Liver (tissue), 8 donors: ENCODE measurements at regions not wholly inside any gene's neighbourhood (a gene's known extent, or its start where the extent isn't known, plus 50 kb on each side); places are given as distances from the start of the nearest gene placed in this dataset.

Experiments used
- DNase-seq: peaks from one replicate; pipeline ENCODE4 v3.0.0-alpha.2; 2017; ENCODE audit warnings: low spot score
- H3K27ac ChIP-seq, 2 donors: one replicate each; pipeline ENCODE4 v1.7.0; 2013; ENCODE audit warnings: inconsistent platforms in 2 of 2, low read length in 2 of 2, control low read depth in 1 of 2, low read depth in 1 of 2, mild to moderate bottlenecking in 1 of 2
- H3K27me3 ChIP-seq, 4 donors: one replicate each; pipeline versions ENCODE4 v1.6.1 to v1.7.0; 2013; ENCODE audit warnings: low read length in 3 of 4, inconsistent platforms in 1 of 4, mild to moderate bottlenecking in 1 of 4, moderate library complexity in 1 of 4; ENCODE audit not compliant: control insufficient read depth in 4 of 4, insufficient read depth in 4 of 4
- H3K36me3 ChIP-seq, 4 donors: one replicate each; pipeline versions ENCODE4 v1.6.1 to v1.7.0; 2013; ENCODE audit warnings: low read length in 3 of 4, mild to moderate bottlenecking in 3 of 4, low read depth in 1 of 4, moderate library complexity in 1 of 4; ENCODE audit not compliant: control insufficient read depth in 4 of 4, insufficient read depth in 3 of 4
- H3K4me1 ChIP-seq, 4 donors: one replicate each; pipeline versions ENCODE4 v1.6.1 to v1.7.0; 2013; ENCODE audit warnings: low read length in 3 of 4, mild to moderate bottlenecking in 3 of 4, moderate library complexity in 1 of 4; ENCODE audit not compliant: control insufficient read depth in 4 of 4, insufficient read depth in 4 of 4
- H3K4me3 ChIP-seq, 3 donors: one replicate each; pipeline versions ENCODE4 v1.6.1 to v1.7.0; 2013; ENCODE audit warnings: low read length in 3 of 3, control low read depth in 1 of 3, low read depth in 1 of 3, mild to moderate bottlenecking in 1 of 3
- H3K9ac ChIP-seq, 2 donors: one replicate each; pipeline ENCODE4 v1.7.0; 2013; ENCODE audit warnings: low read length in 2 of 2, mild to moderate bottlenecking in 2 of 2, moderate library complexity in 2 of 2, control low read depth in 1 of 2, low read depth in 1 of 2
- H3K9me3 ChIP-seq, 4 donors: one replicate each; pipeline versions ENCODE4 v1.6.1 to v1.7.0; 2013; ENCODE audit warnings: low read length in 3 of 4; ENCODE audit not compliant: control insufficient read depth in 4 of 4
- ATF3 ChIP-seq: IDR thresholded peaks from 2 replicates; pipeline ENCODE4 v1.6.1; 2016; ENCODE audit warnings: antibody characterized with exemption
- CTCF ChIP-seq: fragments of 150-350 bp; IDR thresholded peaks from 2 replicates; pipeline ENCODE4 v1.5.1; 2017; ENCODE audit warnings: improper control_type of control experiment, low read depth, low read length; ENCODE audit not compliant: missing input control
- EGR1 ChIP-seq, 2 donors: IDR thresholded peaks; 2 replicates each; pipeline ENCODE4 v1.6.1; 2016 to 2018; ENCODE audit warnings: antibody characterized with exemption in 2 of 2, low read depth in 2 of 2
- FOXA1 ChIP-seq: IDR thresholded peaks from 2 replicates; pipeline ENCODE4 v1.6.1; 2016; ENCODE audit warnings: antibody characterized with exemption
- FOXA2 ChIP-seq: IDR thresholded peaks from 2 replicates; pipeline ENCODE4 v1.6.1; 2016; ENCODE audit warnings: antibody characterized with exemption
- GABPA ChIP-seq, 2 donors: IDR thresholded peaks in 1 of 2; conservative IDR thresholded peaks in 1 of 2; 2 replicates each; pipeline ENCODE4 v1.6.1; 2016; ENCODE audit warnings: antibody characterized with exemption in 2 of 2, mild to moderate bottlenecking in 1 of 2, moderate library complexity in 1 of 2
- HNF4A ChIP-seq, 2 donors: conservative IDR thresholded peaks; 2 replicates each; pipeline ENCODE4 v1.6.1; 2016; ENCODE audit warnings: antibody characterized with exemption in 2 of 2, mild to moderate bottlenecking in 2 of 2
- HNF4G ChIP-seq: IDR thresholded peaks from 2 replicates; pipeline ENCODE4 v1.6.1; 2016; ENCODE audit warnings: antibody characterized with exemption
- JUND ChIP-seq, 2 donors: IDR thresholded peaks; 2 replicates each; pipeline ENCODE4 v1.6.1; 2016; ENCODE audit warnings: antibody characterized with exemption in 2 of 2
- MAX ChIP-seq: IDR thresholded peaks from 2 replicates; pipeline ENCODE4 v1.6.1; 2016; ENCODE audit warnings: antibody characterized with exemption
- NR2F2 ChIP-seq: IDR thresholded peaks from 2 replicates; pipeline ENCODE4 v1.6.1; 2016; ENCODE audit warnings: antibody characterized with exemption
- RAD21 ChIP-seq, 2 donors: IDR thresholded peaks; 2 replicates each; pipeline ENCODE4 v1.6.1; 2016; ENCODE audit warnings: antibody characterized with exemption in 2 of 2, mild to moderate bottlenecking in 2 of 2
- REST ChIP-seq: IDR thresholded peaks from 2 replicates; pipeline ENCODE4 v1.6.1; 2016; ENCODE audit warnings: antibody characterized with exemption, mild to moderate bottlenecking
- RXRA ChIP-seq, 2 donors: IDR thresholded peaks; 2 replicates each; pipeline ENCODE4 v1.6.1; 2017 to 2018; ENCODE audit warnings: antibody characterized with exemption in 2 of 2, mild to moderate bottlenecking in 1 of 2
- SP1 ChIP-seq: IDR thresholded peaks from 2 replicates; pipeline ENCODE4 v1.6.1; 2018; ENCODE audit warnings: antibody characterized with exemption, mild to moderate bottlenecking
- TAF1 ChIP-seq: conservative IDR thresholded peaks from 2 replicates; pipeline ENCODE4 v1.6.1; 2016; ENCODE audit warnings: antibody characterized with exemption, mild to moderate bottlenecking
- YY1 ChIP-seq: IDR thresholded peaks from 2 replicates; pipeline ENCODE4 v1.6.1; 2016; ENCODE audit warnings: antibody characterized with exemption, mild to moderate bottlenecking
- ZBTB33 ChIP-seq: IDR thresholded peaks from 2 replicates; pipeline ENCODE4 v1.6.1; 2016; ENCODE audit warnings: antibody characterized with exemption
- WGBS: extraction: QIAGEN DNeasy Blood & Tissue Kit; methylation state at CpG from one replicate; pipeline ENCODE4 v1.1.7; 2013; 5-methylcytosine and 5-hydroxymethylcytosine counted together
- donor health status: healthy.
- donor health status: healthy.
- donor health status: healthy.
- donor health status: healthy.
- donor health status: healthy.

GRCh38 chr4:115883847-115884246, 770.4 kb upstream of the NDST4 start:
- no peak overlapping the region for H3K27ac ChIP-seq
- no peaks in the 10 kb centered on the region for H3K27me3 ChIP-seq
- no peak for DNase-seq
- H3K9me3 ChIP-seq, result no peaks in the 10 kb centered on the region
- H3K36me3 ChIP-seq, result no peaks in the 10 kb centered on the region
- TF ChIP-seq GABPA (IDR thresholded peaks at IDR 0.05 in 1 of 2, conservative IDR thresholded peaks at IDR 0.05 in 1 of 2) (no peak), HNF4G (no peak), EGR1 (IDR thresholded peaks at IDR 0.05; ENCODE audit: low read depth in 2 of 2) (no peak), NR2F2 (no peak), HNF4A (conservative IDR thresholded peaks at IDR 0.05) (no peak), CTCF (no peak), FOXA1 (no peak), TAF1 (no peak), RAD21 (IDR thresholded peaks at IDR 0.05) (no peak), REST (no peak), JUND (IDR thresholded peaks at IDR 0.05) (no peak), SP1 (no peak), ZBTB33 (no peak), YY1 (no peak), ATF3 (no peak), MAX (no peak), FOXA2 (no peak)
- 90% methylated on average over 1 of the region's 1 CpG for WGBS
- no peak overlapping the region for H3K9ac ChIP-seq
- H3K4me3 ChIP-seq, result no peak overlapping the region
- no peaks in the 10 kb centered on the region for H3K4me1 ChIP-seq

GRCh38 chr4:115883231-115883630, 769.8 kb upstream of the NDST4 start:
- no peaks in the 10 kb centered on the region for H3K9me3 ChIP-seq
- no peaks in the 10 kb centered on the region for H3K27me3 ChIP-seq
- DNase-seq, result no peak
- H3K4me3 ChIP-seq, result no peak overlapping the region
- 58% methylated on average over 1 of the region's 1 CpG for WGBS
- no peak overlapping the region for H3K9ac ChIP-seq
- no peaks in the 10 kb centered on the region for H3K36me3 ChIP-seq
- H3K4me1 ChIP-seq, result no peaks in the 10 kb centered on the region
- TF ChIP-seq EGR1 (IDR thresholded peaks at IDR 0.05; ENCODE audit: low read depth in 2 of 2) (no peak), MAX (no peak), REST (no peak), TAF1 (no peak), HNF4G (no peak), FOXA2 (no peak), RXRA (IDR thresholded peaks at IDR 0.05) (no peak)
- H3K27ac ChIP-seq, result no peak overlapping the region
